Activated T-cell treated with anti-CD3 and anti-CD28 coated beads, Interleukin-2, amount 50 U/mL, for 48 hours (primary cell): ENCODE measurements at regions not wholly inside any gene's neighbourhood (a gene's known extent, or its start where the extent isn't known, plus 50 kb on each side); places are given as distances from the start of the nearest gene placed in this dataset.
"Not testable (repeated sequence)": the region's sequence is repeated elsewhere in the genome, so short reads cannot be mapped to it uniquely, and the experiment has no call there.

Experiments used
- DNase-seq, 2 experiments: peaks; one replicate each; pipeline ENCODE4 v3.0.0-alpha.2; 2020

GRCh38 chr20:16864963-16865362 is 116.8 kb downstream of the OTOR start:
- DNase-seq, result no peak

GRCh38 chr20:16865406-16865805 is 117.2 kb downstream of the OTOR start:
- no peak for DNase-seq

- DNase-seq, result not testable (repeated sequence)
These were observed 125.0 kb downstream of the OTOR start for GRCh38 chr20:16873124-16873523.

GRCh38 chr20:16877053-16877554 is 128.9 kb downstream of the OTOR start:
- no peak for DNase-seq

GRCh38 chr20:16885746-16886145 is 137.6 kb downstream of the OTOR start:
- no peak for DNase-seq

GRCh38 chr20:16898433-16898832 is 150.3 kb downstream of the OTOR start:
- no peak for DNase-seq

- DNase-seq, result no peak
These were observed 154.5 kb downstream of the OTOR start for GRCh38 chr20:16902662-16903061.

GRCh38 chr20:16904751-16905150 is 156.6 kb downstream of the OTOR start:
- DNase-seq, result no peak

- DNase-seq, result no peak
These were observed 166.1 kb downstream of the OTOR start for GRCh38 chr20:16914277-16914676.

- DNase-seq, result no peak
These were observed 168.0 kb downstream of the OTOR start for GRCh38 chr20:16916165-16916564.

GRCh38 chr20:16917636-16918035 is 169.5 kb downstream of the OTOR start:
- no peak for DNase-seq

- no peak for DNase-seq
These were observed 170.2 kb downstream of the OTOR start for GRCh38 chr20:16918366-16918765.

- no peak for DNase-seq
These were observed 171.7 kb downstream of the OTOR start for GRCh38 chr20:16919841-16920240.

GRCh38 chr20:16922834-16923233 is 174.7 kb downstream of the OTOR start:
- no peak for DNase-seq

GRCh38 chr20:16926626-16927430 is 178.7 kb downstream of the OTOR start:
- DNase-seq, result no peak

GRCh38 chr20:16929756-16930155 is 181.6 kb downstream of the OTOR start:
- no peak for DNase-seq

GRCh38 chr20:16930656-16931055 is 182.5 kb downstream of the OTOR start:
- no peak for DNase-seq

- no peak for DNase-seq
These were observed 190.9 kb downstream of the OTOR start for GRCh38 chr20:16939051-16939450.

GRCh38 chr20:16940701-16941100 is 192.5 kb downstream of the OTOR start:
- DNase-seq, result no peak

GRCh38 chr20:16942051-16942450 is 193.9 kb downstream of the OTOR start:
- no peak for DNase-seq

- DNase-seq, result no peak
These were observed 194.6 kb downstream of the OTOR start for GRCh38 chr20:16942756-16943155.

GRCh38 chr20:16944745-16945144 is 196.6 kb downstream of the OTOR start:
- DNase-seq, result no peak

GRCh38 chr20:16945619-16946018 is 197.5 kb downstream of the OTOR start:
- no peak for DNase-seq

GRCh38 chr20:16946097-16946496 is 197.9 kb downstream of the OTOR start:
- no peak for DNase-seq

GRCh38 chr20:16947479-16947878 is 199.3 kb downstream of the OTOR start:
- no peak for DNase-seq
